GM19395 (cell line): ENCODE measurements at regions not wholly inside any gene's neighbourhood (a gene's known extent, or its start where the extent isn't known, plus 50 kb on each side); places are given as distances from the start of the nearest gene placed in this dataset.
"Not testable (repeated sequence)": the region's sequence is repeated elsewhere in the genome, so short reads cannot be mapped to it uniquely, and the experiment has no call there.

Source experiments
- ATAC-seq: cut with Tn5 transposase; IDR thresholded peaks from one replicate; pipeline ENCODE4 v1.9.1; 2021; ENCODE audit warnings: mild to moderate bottlenecking, moderate library complexity; ENCODE audit not compliant: unreplicated experiment

DNA sequence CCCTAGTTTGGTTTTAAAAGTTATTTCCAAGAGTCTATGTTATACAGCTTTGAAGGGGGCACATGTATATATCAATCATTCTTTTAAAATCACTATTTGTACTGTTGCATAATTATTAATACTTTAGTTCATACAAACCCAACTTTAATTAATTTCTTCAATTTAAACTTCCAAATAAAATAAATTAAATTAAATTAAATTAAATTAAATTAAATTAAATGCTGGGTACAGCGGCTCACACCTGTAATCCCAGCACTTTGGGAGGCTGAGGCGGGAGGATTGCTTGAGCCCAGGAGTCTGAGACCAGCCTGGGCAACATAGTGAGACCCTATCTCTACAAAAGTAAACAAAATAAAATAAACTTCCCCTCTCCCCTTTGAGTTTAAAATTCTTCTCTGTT, 98.9 kb upstream of the MYO10 start:
- not testable (repeated sequence) for ATAC-seq

GRCh38 chr5:17037751-17038150, 101.7 kb upstream of the MYO10 start:
- no peak for ATAC-seq

DNA sequence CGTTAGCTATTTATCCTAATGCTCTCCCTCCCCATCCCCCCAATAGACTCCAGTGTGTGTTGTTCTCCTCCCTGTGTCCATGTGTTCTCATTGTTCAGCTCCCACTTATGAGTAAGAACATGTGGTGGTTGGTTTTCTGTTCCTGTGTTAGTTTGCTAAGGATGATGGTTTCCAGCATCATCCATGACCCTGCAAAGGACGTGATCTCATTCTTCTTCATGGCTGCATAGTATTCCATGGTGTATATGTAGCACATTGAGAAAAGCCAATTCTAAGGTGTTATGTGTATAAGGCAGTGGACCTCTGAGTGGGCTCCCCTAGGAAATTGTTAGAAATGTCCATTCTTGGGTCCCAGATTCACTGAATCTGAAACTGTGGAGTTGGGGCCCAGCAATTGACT, 103.1 kb upstream of the MYO10 start:
- ATAC-seq: no peak

DNA sequence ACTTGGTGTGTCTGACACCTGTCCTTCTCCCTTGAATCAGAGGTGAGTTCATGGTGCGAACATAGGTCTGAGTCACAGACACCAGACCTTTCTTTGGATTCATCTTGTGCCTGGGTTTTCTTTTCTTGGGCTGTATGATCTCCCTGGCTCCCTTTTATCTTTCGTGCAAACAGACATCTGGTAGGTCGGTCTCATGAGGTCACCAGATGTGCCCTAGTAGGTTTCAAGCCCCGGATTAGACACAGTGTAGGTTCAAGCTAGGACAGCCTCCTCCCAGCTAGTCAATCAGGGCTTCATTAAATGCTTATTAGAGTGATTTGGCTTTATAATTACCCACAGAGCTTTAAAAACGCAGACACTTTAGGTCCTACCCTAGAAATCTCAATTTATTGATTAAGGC, 106.0 kb upstream of the MYO10 start:
- ATAC-seq: no peak

- ATAC-seq: no peak
Observed at GRCh38 chr5:17046320-17046719, 110.2 kb upstream of the MYO10 start.

DNA sequence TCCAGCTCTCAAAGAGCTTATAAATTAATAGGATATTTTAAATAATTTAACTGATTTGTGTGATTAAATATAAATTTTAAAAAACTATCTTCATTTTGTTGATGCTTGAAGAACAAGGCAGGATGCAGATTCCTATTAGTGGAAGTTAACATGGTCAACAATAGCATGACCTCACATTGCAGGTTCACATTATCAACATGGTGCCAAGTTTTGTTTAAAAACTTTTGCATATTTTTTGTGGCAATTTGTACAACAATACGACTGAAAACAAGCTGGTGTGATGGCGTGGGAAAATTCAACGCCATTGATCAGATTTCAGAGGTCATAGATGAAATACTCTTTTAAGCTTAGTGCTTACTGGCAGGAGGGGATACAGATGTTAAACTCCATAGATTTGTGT, 114.1 kb upstream of the MYO10 start:
- no peak for ATAC-seq

DNA sequence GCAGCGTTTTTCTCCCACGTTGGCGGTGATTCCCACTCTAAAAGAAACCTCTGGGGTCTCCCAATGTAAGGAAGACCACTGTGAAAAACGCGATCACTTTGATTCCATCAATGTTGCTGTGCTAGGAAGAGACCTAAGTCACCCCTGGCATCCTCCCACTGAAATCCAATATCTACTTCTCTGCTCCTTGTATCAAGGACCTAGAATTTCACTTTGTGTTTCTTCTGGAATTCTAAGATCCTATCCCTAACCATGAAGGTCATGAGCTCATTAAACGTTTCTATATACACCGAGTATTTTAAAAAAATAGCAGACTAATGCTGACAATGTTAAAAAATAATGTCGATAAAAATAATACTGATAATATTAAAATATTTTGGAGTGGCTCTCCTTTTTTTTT, 118.8 kb upstream of the MYO10 start:
- ATAC-seq: no peak

DNA sequence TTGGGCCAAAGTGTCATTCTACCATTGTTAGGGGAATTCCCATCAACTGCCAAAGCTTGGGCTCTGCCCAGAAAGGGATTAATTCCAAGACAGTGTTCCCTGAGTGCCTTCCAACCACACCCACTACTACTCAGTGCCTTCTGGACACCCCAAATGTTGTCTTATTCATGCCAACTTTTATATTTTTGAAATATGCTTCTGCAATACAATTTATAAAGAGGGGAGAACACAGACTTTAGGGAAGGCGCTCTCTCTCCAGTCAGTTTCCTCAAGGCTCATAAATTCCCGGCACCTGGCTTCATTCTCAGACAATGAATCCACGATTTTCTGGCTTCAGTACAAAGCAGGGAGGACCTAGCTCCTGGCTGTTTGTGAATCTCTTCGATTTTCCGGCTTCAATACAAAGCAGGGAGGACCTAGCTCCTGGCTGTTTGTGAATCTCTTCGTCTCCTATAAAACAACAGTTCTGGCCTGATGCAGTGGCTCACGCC, 120.1 kb upstream of the MYO10 start:
- ATAC-seq: no peak

DNA sequence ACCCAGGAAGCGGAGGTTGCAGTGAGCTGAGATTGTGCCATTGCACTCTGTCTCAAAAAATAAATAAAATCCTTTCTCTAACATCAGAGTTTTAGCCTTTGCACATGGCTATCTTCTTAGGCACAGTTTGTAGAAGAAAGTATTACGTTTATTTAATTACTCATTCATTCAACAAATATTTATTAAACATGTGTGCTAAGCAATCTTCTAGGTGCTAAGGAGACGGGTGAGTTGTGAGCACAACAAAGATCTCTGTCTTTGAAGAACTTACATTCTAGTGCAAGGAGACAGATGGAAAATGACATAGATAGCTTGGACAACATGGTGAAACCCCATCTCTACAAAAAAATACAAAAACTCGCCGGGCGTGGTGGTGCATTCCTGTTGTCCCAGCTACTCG, 122.3 kb upstream of the MYO10 start:
- ATAC-seq: no peak

- no peak for ATAC-seq
Observed at GRCh38 chr5:17061973-17062470, 125.9 kb upstream of the MYO10 start.

DNA sequence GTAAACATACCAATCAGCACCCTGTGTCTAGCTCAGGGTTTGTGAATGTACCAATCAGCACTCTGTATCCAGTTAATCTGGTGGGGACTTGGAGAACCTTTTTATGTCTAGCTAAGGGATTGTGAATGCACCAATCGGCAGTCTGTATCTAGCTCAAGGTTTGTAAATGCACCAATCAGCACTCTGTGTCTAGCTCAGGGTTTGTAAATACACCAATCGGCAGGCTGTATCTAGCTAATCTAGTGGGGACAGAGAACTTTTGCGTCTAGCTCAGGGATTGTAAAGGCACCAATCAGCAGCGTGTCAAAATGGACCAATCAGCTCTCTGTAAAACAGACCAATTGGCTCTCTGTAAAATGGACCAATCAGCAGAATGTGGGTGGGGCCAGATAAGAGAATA, 126.7 kb upstream of the MYO10 start:
- not testable (repeated sequence) for ATAC-seq

DNA sequence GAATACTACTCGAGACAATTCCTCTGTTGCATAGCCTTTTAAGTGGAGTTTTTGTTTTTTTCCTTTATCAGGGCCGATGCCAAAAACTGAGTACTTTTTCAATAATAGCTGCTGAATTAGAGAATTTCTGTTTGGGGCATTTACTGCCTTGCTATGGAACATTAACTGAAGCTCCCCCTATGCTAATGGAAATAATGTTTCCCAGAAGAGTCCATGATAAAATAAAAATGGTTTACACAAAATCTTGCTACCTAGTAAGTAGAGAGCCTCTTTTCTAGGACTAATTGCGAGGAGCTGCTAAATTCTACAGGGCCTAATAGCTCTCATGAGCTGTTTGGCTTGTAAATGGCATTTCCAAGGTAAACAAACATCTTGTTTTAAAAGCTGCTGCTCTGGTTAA, 128.2 kb upstream of the MYO10 start:
- no peak for ATAC-seq

GRCh38 chr5:17065458-17065857, 129.4 kb upstream of the MYO10 start:
- ATAC-seq: no peak

- ATAC-seq: not testable (repeated sequence)
Observed at GRCh38 chr5:17066026-17066425, 129.9 kb upstream of the MYO10 start.

- no peak for ATAC-seq
Observed at GRCh38 chr5:17067657-17068392, 131.7 kb upstream of the MYO10 start.

DNA sequence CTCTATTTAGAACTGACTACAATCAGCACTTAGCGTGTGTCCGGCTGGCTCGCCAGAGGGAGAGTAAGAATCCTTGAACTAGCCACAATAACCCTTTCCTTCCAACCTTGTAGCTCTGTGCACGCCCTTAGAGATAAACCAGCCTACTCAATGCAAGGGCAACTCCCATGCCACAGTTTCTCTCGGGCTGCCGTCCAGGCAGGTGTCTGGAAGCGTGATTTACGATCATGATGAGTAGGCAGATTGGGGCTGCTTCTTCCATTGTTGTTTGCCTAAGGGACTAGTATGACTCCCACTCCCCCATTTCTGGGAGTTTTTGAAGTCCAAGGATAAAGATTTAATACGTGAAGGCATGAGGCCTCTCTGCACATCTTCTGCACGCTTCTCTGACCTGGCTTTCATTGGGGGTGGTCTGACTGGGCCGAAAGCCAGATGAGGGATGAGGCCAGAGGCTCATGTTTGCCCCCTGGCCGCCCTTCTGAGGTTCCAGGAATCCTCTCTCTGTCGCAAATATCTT, 134.0 kb upstream of the MYO10 start:
- no peak for ATAC-seq

DNA sequence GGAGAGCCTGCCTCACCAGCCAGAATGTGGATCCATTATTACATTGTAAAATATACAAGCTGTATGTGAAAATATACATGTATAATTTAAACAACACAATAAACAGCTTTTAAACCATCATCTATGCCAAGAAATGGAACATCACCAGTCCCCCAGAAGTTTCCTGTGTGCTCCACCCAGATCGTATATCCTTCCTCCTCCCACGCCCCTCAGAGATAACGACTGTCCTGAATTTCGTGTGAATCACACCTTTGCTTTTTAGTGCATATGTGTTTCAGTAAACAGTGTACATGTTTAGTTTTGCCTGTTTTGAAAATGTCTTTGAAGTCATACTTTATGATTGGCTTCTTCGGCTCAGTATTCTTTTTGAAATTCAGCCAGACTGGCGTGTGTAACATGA, 134.6 kb upstream of the MYO10 start:
- ATAC-seq: no peak

DNA sequence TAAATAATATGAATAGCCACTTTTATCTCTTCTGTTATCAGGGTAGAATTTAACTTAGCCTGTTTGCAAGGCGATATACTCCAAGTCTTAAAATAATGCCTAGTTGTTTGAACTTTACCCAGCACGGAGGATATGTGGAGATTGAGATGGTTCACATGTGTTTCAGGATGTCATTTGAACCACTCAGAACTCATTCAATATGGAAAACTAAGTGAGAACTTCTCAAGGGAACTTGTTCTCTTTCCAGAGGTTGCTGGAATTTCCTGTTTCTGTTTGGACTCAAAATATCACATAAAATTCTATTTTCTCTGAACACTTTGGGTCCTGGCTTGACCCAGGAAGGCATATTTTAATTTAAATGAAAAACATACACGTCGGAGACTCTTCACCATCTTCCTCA, 139.1 kb upstream of the MYO10 start:
- no peak for ATAC-seq

DNA sequence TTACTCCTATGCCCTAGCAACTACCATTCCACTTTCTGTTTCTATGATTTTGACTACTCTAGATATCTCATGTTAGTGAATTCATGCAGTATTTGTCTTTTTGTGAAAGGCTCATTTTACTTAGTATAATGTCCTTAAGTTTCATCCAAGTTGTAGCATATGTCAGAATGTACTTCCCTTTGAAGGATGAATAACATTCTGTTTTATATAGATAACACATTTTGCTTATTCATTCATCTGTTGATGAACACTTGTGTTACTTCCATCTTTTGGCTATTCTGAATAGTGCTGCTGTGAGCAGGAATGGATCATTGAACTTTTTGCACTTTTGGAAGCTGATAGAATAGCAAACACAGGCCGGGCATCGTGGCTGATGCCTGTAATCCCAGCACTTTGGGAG, 140.2 kb upstream of the MYO10 start:
- ATAC-seq: no peak

DNA sequence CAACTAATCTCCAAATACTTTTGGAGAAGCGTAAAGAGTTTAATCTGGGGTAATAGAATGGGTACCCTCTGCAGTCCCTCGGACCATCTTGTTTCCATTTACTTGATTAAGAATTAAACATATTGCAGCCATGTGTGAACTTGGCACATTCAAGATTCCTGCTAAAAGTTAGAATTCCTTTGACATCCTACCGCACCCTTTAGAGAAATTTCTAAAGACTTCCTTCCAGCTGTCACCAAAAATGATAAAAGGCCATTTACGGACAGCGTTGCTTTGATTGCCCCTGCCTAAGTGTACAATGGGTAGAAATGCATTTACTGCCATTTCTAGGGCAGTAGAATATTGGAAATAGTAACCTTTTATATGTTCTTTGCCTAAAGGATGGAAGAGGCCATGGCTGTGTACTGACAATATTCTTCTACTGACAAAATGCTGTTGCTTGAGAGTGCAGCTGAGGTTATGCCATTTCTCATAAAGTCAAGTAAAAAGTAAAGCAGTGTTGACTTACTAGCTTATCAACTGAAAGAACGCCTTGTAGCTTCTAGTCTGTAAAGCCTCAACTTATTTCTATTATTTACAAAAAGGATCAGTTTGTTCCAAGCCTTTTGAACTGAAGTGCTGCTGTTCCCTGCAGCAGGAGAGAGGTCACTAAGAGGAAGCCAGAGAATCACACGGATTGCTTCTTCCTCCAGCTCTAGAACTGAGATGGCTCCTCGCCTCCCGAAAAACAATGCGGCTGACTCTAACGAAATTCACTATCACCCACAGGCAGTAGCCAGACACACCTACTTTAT, 139.8 kb upstream of the BASP1 start:
- ATAC-seq: no peak

DNA sequence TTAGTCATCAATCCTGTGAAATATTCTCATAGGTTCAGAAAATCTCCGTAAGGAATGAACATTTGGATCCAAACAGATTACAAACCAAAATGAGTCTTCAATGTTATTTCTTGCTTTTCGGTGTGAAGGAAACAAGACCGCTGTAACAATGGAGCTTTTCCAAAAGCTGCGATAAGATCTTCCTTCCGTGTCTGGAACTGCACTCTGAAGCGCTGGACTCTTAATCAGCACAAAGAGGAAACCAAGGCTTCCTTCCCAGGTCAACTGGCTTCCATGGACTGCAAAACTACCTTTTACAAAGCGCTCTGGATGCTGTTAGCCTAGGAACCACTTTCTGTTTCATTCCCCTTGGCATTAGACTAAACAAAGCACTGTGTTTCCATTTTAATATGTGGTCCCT, 137.9 kb upstream of the BASP1 start:
- ATAC-seq: no peak

GRCh38 chr5:17080361-17080760, 137.1 kb upstream of the BASP1 start:
- no peak for ATAC-seq
